ENCODE measurements at regions not wholly inside any gene's neighbourhood (a gene's known extent, or its start where the extent isn't known, plus 50 kb on each side); places are given as distances from the start of the nearest gene placed in this dataset.

DNA sequence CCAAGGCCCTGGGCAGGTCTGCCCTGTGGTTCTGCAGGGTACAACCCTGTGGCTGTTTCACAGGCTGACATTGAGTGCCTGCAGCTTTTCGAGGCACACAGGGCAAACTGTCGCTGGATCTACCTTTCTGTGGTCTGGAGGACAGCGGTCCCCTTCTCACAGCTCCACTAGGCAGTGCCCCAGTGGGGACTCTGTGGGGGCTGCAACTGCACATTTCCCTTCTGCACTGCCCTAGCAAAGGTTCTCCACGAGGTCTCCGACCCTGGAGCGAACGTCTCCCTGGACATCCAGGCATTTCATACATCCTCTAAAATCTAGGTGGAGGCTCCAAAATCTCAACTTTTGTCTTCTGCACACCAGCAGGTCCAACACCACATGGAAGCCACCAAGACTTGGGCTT lies 1645.2 kb upstream of the CDH6 start:
- Histone ChIP-seq H3K4me3 (no peak overlapping the region), H3K36me3 (no peaks in the 10 kb centered on the region), H3K9me3 (no peaks in the 10 kb centered on the region), H3K4me1 (no peaks in the 10 kb centered on the region), H3K27me3 (no peaks in the 10 kb centered on the region), H3K27ac (no peak overlapping the region)
- DNase-seq, result no peak
- TF ChIP-seq POLR2A (IDR thresholded peaks at IDR 0.05), result no peak
- TF ChIP-seq, protein P1, sequence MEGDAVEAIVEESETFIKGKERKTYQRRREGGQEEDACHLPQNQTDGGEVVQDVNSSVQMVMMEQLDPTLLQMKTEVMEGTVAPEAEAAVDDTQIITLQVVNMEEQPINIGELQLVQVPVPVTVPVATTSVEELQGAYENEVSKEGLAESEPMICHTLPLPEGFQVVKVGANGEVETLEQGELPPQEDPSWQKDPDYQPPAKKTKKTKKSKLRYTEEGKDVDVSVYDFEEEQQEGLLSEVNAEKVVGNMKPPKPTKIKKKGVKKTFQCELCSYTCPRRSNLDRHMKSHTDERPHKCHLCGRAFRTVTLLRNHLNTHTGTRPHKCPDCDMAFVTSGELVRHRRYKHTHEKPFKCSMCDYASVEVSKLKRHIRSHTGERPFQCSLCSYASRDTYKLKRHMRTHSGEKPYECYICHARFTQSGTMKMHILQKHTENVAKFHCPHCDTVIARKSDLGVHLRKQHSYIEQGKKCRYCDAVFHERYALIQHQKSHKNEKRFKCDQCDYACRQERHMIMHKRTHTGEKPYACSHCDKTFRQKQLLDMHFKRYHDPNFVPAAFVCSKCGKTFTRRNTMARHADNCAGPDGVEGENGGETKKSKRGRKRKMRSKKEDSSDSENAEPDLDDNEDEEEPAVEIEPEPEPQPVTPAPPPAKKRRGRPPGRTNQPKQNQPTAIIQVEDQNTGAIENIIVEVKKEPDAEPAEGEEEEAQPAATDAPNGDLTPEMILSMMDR (IDR thresholded peaks at IDR 0.05), result no peak

GRCh38 chr5:29547236-29547865 lies 1646.1 kb upstream of the CDH6 start:
- Histone ChIP-seq H3K27me3 (no peaks in the 10 kb centered on the region), H3K4me1 (no peaks in the 10 kb centered on the region), H3K36me3 (no peaks in the 10 kb centered on the region), H3K4me3 (no peak overlapping the region), H3K27ac (no peak overlapping the region), H3K9me3 (no peaks in the 10 kb centered on the region)
- DNase-seq, result no peak
- TF ChIP-seq, protein P1 (IDR thresholded peaks at IDR 0.05), result no peak
- no peak for TF ChIP-seq POLR2A (IDR thresholded peaks at IDR 0.05)

DNA sequence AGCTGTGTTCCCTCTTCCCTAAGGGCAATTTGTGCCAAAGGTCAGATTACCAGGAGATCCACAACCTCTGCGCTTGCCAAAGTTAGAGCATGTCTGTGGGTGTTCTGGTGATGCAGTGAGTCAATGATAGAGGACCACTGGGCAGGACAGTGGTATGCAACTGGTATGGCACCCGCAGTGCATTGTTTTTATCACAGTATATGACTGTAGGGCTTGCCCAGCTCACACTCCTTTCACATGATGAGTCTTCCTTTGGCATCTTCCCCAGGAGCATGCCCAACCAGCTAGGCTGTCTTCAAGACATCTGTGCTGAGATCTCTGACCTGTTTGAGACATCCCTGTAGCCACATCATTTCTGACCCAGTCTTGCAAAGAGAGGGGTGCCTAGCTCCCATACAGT lies 1650.0 kb upstream of the CDH6 start:
- Histone ChIP-seq H3K27me3 (no peaks in the 10 kb centered on the region), H3K4me1 (no peaks in the 10 kb centered on the region), H3K4me3 (no peak overlapping the region), H3K36me3 (no peaks in the 10 kb centered on the region), H3K27ac (no peak overlapping the region), H3K9me3 (peaks cover 0 to 9% (median 0%) of the 10 kb centered on the region in 4 donors)
- no peak for DNase-seq
- no peak for TF ChIP-seq POLR2A (IDR thresholded peaks at IDR 0.05)
- TF ChIP-seq, protein P1 (IDR thresholded peaks at IDR 0.05), result no peak

DNA sequence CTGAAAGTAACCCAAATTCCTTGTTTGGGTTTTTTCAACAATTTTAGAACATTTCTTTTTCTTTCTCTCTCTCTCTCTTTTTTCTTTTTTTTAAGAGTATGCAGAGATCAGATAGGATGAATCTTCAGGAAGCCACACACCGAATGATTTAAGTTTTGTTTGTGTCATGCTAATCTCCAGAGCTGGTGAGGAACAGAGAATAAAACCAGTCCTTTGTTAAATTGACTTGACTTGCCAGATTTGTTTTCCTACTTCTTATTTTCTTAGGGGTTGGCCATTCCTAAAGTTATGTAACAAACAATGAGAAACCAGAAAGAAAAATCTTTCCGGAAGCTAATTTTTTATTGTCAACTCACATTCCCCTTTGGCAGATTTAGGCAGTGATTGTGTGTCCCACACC lies 1669.3 kb upstream of the CDH6 start:
- no peaks in the 10 kb centered on the region for H3K9me3 ChIP-seq
- DNase-seq, result no peak
- H3K36me3 ChIP-seq, result peaks cover 0 to 3% (median 0%) of the 10 kb centered on the region in 3 donors
- H3K27me3 ChIP-seq, result no peaks in the 10 kb centered on the region
- no peak overlapping the region for H3K27ac ChIP-seq
- TF ChIP-seq, protein P1 (IDR thresholded peaks at IDR 0.05), result no peak
- no peak for TF ChIP-seq POLR2A (IDR thresholded peaks at IDR 0.05)
- no peaks in the 10 kb centered on the region for H3K4me1 ChIP-seq
- no peak overlapping the region for H3K4me3 ChIP-seq

DNA sequence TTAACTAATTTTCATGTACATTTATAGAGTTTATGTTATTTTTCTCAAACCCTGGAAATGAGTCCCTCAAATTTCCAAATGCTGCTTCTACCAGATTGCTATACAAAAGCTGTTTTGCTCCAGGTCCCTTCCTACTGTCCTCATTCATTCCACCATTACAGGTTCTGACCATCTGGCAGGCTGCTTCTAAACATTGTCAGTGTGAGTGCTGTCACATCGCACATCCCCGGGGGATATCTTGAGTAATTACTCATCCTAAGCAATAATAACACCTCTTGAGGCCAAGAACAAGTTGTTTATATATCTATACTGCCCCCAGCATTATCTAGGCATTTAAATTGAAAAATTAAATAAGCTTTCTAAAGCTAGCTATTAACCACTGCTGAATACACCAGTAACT lies 1675.3 kb upstream of the CDH6 start:
- no peaks in the 10 kb centered on the region for H3K27me3 ChIP-seq
- TF ChIP-seq, protein P1 (IDR thresholded peaks at IDR 0.05), result no peak
- TF ChIP-seq POLR2A (IDR thresholded peaks at IDR 0.05), result no peak
- no peak for DNase-seq
- H3K4me1 ChIP-seq, result no peaks in the 10 kb centered on the region
- no peaks in the 10 kb centered on the region for H3K9me3 ChIP-seq
- H3K36me3 ChIP-seq, result no peaks in the 10 kb centered on the region
- no peak overlapping the region for H3K27ac ChIP-seq
- no peak overlapping the region for H3K4me3 ChIP-seq

- Histone ChIP-seq H3K4me1 (no peaks in the 10 kb centered on the region), H3K27ac (no peak overlapping the region), H3K27me3 (no peaks in the 10 kb centered on the region), H3K36me3 (no peaks in the 10 kb centered on the region), H3K9me3 (no peaks in the 10 kb centered on the region), H3K4me3 (no peak overlapping the region)
- TF ChIP-seq, protein P1 (IDR thresholded peaks at IDR 0.05), result no peak
- TF ChIP-seq POLR2A (IDR thresholded peaks at IDR 0.05), result no peak
- DNase-seq, result no peak
Measured at GRCh38 chr5:29516224-29516623, 1677.3 kb upstream of the CDH6 start.

Measured in Peyer's patch (tissue), 4 donors.